HEK293 (cell line): ENCODE measurements at regions not wholly inside any gene's neighbourhood (a gene's known extent, or its start where the extent isn't known, plus 50 kb on each side); places are given as distances from the start of the nearest gene placed in this dataset.

ENCODE experiments used
- CTCF ChIA-PET: fragments of 350-600 bp; formaldehyde crosslinking; extraction: SDS; loops from one replicate; lab custom pipeline; 2021; ENCODE audit warnings: antibody characterized with exemption; lab: Yijun Ruan, JAX
- POLR2A ChIA-PET: fragments of 300-600 bp; formaldehyde crosslinking; extraction: SDS; loops from one replicate; lab custom pipeline; 2020; ENCODE audit warnings: antibody characterized with exemption, inconsistent platforms; lab: Yijun Ruan, JAX
- H3K27ac ChIP-seq: fragments of 200-500 bp; sonication (Bioruptor generic); 2 replicates; pipeline ENCODE4 v1.5.1; 2014; ENCODE audit warnings: low read depth, low read length, control low read depth, inconsistent platforms; ENCODE audit errors: extremely low read depth
- H3K36me3 ChIP-seq, 2 experiments: fragments of 200-500 bp in 1 of 2; sonication (Bioruptor generic) in 1 of 2; 1 replicate in 1 of 2; 2 replicates in 1 of 2; pipeline ENCODE4 v1.5.1; 2014 to 2017; ENCODE audit warnings: inconsistent platforms in 2 of 2, low read length in 2 of 2; ENCODE audit not compliant: control insufficient read depth in 2 of 2, insufficient read depth in 1 of 2
- H3K4me1 ChIP-seq: fragments of 200-500 bp; sonication (Bioruptor generic); 2 replicates; pipeline ENCODE4 v1.5.1; 2014; ENCODE audit warnings: mild to moderate bottlenecking, low read length, inconsistent platforms; ENCODE audit not compliant: control insufficient read depth, insufficient read depth
- H3K4me3 ChIP-seq: 2 replicates; pipeline ENCODE4 v1.5.1; 2011; ENCODE audit warnings: low read depth, mild to moderate bottlenecking, control low read depth, low read length, moderate library complexity
- H3K9me3 ChIP-seq: fragments of 200-500 bp; sonication (Bioruptor generic); 2 replicates; pipeline ENCODE4 v1.5.1; 2014; ENCODE audit warnings: low read depth, low read length, inconsistent platforms; ENCODE audit not compliant: control insufficient read depth, insufficient read depth
- GLI2 ChIP-seq: fragments of 450-650 bp; formaldehyde crosslinking; IDR thresholded peaks from 2 replicates; pipeline ENCODE4; 2017; ENCODE audit warnings: missing biosample characterization, missing genetic modification characterization, low read depth, borderline replicate concordance
- HOXD13 ChIP-seq: sonication (generic); formaldehyde crosslinking; IDR thresholded peaks from 2 replicates; pipeline ENCODE4 v1.8.0; 2022; ENCODE audit warnings: missing genetic modification reagents, borderline replicate concordance
- KLF8 ChIP-seq: fragments of 450-650 bp; formaldehyde crosslinking; IDR thresholded peaks from 2 replicates; pipeline ENCODE4 v1.5.1; 2016; ENCODE audit warnings: missing biosample characterization, missing genetic modification characterization
- KLF9 ChIP-seq: fragments of 450-650 bp; formaldehyde crosslinking; IDR thresholded peaks from 2 replicates; pipeline ENCODE4 v1.5.1; 2016; ENCODE audit warnings: missing biosample characterization, missing genetic modification characterization, low read depth
- ZBTB21 ChIP-seq: fragments of 450-650 bp; formaldehyde crosslinking; IDR thresholded peaks from 2 replicates; pipeline ENCODE4 v1.5.1; 2017; ENCODE audit warnings: missing biosample characterization, missing genetic modification characterization
- ZNF133 ChIP-seq: fragments of 450-650 bp; formaldehyde crosslinking; IDR thresholded peaks from 2 replicates; pipeline ENCODE4 v1.5.1; 2016; ENCODE audit warnings: missing biosample characterization, missing genetic modification characterization
- ZNF202 ChIP-seq: fragments of 450-650 bp; formaldehyde crosslinking; IDR thresholded peaks from 2 replicates; pipeline ENCODE4 v1.5.1; 2016; ENCODE audit warnings: missing biosample characterization, missing genetic modification characterization, borderline replicate concordance
- ZNF214 ChIP-seq: fragments of 450-650 bp; formaldehyde crosslinking; IDR thresholded peaks from 2 replicates; pipeline ENCODE4 v1.5.1; 2017; ENCODE audit warnings: missing biosample characterization, mild to moderate bottlenecking, missing genetic modification characterization, borderline replicate concordance
- ZNF221 ChIP-seq: fragments of 450-650 bp; formaldehyde crosslinking; IDR thresholded peaks from 2 replicates; pipeline ENCODE4 v1.5.1; 2017; ENCODE audit warnings: missing biosample characterization, missing genetic modification characterization, borderline replicate concordance
- ZNF433 ChIP-seq: fragments of 450-650 bp; formaldehyde crosslinking; IDR thresholded peaks from 2 replicates; pipeline ENCODE4 v1.5.1; 2016; ENCODE audit warnings: missing biosample characterization, missing genetic modification characterization, low read depth
- ZNF510 ChIP-seq: fragments of 450-650 bp; formaldehyde crosslinking; IDR thresholded peaks from 2 replicates; pipeline ENCODE4 v1.5.1; 2018; ENCODE audit warnings: mild to moderate bottlenecking, missing genetic modification characterization, missing biosample characterization; ENCODE audit not compliant: insufficient replicate concordance
- ZNF561 ChIP-seq: fragments of 450-650 bp; IDR thresholded peaks from 2 replicates; pipeline ENCODE4 v1.5.1; 2018; ENCODE audit warnings: missing biosample characterization, missing genetic modification characterization, borderline replicate concordance
- ZNF677 ChIP-seq: fragments of 450-650 bp; IDR thresholded peaks from 2 replicates; pipeline ENCODE4 v1.5.0; 2018; ENCODE audit warnings: missing biosample characterization, mild to moderate bottlenecking, missing genetic modification characterization, moderate library complexity
- ZNF76 ChIP-seq: fragments of 450-650 bp; formaldehyde crosslinking; IDR thresholded peaks from 2 replicates; pipeline ENCODE4; 2016; ENCODE audit warnings: low read depth, missing biosample characterization, missing genetic modification characterization, borderline replicate concordance
- TF ChIP-seq, protein P1 (sequence below): fragments of 450-650 bp; formaldehyde crosslinking; IDR thresholded peaks from 2 replicates; pipeline ENCODE4 v1.5.1; 2016; ENCODE audit warnings: missing biosample characterization, missing genetic modification characterization
- TF ChIP-seq, protein P2 (sequence below): fragments of 450-650 bp; formaldehyde crosslinking; conservative IDR thresholded peaks from 2 replicates; pipeline ENCODE4 v1.5.1; 2016; ENCODE audit warnings: low read depth, missing biosample characterization, missing genetic modification characterization
- TF ChIP-seq, protein P3 (sequence below): fragments of 450-650 bp; formaldehyde crosslinking; IDR thresholded peaks from 2 replicates; pipeline ENCODE4 v1.5.1; 2016; ENCODE audit warnings: missing biosample characterization, missing genetic modification characterization
- TF ChIP-seq, protein P4 (sequence below): fragments of 450-650 bp; formaldehyde crosslinking; IDR thresholded peaks from 2 replicates; pipeline ENCODE4; 2016; ENCODE audit warnings: missing biosample characterization, missing genetic modification characterization
- TF ChIP-seq, protein P5 (sequence below): fragments of 450-650 bp; formaldehyde crosslinking; IDR thresholded peaks from 2 replicates; pipeline ENCODE4 v1.5.1; 2017; ENCODE audit warnings: missing biosample characterization, missing genetic modification characterization
- TF ChIP-seq, protein P6 (sequence below): fragments of 450-650 bp; formaldehyde crosslinking; IDR thresholded peaks from 2 replicates; pipeline ENCODE4 v1.5.1; 2016; ENCODE audit warnings: missing biosample characterization, missing genetic modification characterization

DNA sequence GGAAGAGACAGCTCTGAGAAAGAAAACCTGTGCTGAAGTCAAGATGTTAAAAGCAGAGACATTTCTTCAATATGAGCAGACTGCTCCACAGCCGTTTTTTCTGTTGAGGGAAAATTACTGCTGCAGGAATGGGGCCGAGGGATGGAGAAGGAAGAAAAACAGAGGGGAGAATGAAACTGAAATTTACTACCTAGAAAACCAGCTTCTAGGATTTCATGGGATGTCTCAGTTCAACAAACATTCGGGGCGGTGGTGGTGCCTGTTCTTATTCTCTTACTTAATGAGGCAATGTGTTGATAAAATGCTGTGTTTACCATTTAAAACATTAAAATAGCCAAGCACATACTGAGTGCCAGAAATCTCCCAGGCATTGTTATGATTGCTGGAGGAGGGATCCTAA lies 557.1 kb upstream of the MEX3C start (continued):
- TF ChIP-seq, protein P1, sequence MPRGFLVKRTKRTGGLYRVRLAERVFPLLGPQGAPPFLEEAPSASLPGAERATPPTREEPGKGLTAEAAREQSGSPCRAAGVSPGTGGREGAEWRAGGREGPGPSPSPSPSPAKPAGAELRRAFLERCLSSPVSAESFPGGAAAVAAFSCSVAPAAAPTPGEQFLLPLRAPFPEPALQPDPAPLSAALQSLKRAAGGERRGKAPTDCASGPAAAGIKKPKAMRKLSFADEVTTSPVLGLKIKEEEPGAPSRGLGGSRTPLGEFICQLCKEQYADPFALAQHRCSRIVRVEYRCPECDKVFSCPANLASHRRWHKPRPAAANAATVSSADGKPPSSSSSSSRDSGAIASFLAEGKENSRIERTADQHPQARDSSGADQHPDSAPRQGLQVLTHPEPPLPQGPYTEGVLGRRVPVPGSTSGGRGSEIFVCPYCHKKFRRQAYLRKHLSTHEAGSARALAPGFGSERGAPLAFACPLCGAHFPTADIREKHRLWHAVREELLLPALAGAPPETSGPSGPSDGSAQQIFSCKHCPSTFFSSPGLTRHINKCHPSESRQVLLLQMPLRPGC (tag by site-specific recombination): no peak
- TF ChIP-seq ZNF561 (no peak), ZNF214 (no peak), ZNF677 (tag by site-specific recombination) (no peak), ZNF510 (no peak), ZBTB21 (no peak)
- TF ChIP-seq, protein P2, sequence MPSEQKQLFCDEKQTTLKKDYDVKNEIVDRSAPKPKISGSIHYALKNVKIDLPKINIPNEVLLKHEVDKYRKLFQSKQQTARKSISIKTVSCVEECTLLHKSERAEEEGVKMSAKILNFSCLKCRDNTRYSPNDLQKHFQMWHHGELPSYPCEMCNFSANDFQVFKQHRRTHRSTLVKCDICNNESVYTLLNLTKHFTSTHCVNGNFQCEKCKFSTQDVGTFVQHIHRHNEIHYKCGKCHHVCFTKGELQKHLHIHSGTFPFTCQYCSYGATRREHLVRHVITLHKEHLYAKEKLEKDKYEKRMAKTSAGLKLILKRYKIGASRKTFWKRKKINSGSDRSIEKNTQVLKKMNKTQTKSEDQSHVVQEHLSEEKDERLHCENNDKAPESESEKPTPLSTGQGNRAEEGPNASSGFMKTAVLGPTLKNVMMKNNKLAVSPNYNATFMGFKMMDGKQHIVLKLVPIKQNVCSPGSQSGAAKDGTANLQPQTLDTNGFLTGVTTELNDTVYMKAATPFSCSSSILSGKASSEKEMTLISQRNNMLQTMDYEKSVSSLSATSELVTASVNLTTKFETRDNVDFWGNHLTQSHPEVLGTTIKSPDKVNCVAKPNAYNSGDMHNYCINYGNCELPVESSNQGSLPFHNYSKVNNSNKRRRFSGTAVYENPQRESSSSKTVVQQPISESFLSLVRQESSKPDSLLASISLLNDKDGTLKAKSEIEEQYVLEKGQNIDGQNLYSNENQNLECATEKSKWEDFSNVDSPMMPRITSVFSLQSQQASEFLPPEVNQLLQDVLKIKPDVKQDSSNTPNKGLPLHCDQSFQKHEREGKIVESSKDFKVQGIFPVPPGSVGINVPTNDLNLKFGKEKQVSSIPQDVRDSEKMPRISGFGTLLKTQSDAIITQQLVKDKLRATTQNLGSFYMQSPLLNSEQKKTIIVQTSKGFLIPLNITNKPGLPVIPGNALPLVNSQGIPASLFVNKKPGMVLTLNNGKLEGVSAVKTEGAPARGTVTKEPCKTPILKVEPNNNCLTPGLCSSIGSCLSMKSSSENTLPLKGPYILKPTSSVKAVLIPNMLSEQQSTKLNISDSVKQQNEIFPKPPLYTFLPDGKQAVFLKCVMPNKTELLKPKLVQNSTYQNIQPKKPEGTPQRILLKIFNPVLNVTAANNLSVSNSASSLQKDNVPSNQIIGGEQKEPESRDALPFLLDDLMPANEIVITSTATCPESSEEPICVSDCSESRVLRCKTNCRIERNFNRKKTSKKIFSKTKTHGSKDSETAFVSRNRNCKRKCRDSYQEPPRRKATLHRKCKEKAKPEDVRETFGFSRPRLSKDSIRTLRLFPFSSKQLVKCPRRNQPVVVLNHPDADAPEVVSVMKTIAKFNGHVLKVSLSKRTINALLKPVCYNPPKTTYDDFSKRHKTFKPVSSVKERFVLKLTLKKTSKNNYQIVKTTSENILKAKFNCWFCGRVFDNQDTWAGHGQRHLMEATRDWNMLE (tag by site-specific recombination): no peak
- TF ChIP-seq, protein P3, sequence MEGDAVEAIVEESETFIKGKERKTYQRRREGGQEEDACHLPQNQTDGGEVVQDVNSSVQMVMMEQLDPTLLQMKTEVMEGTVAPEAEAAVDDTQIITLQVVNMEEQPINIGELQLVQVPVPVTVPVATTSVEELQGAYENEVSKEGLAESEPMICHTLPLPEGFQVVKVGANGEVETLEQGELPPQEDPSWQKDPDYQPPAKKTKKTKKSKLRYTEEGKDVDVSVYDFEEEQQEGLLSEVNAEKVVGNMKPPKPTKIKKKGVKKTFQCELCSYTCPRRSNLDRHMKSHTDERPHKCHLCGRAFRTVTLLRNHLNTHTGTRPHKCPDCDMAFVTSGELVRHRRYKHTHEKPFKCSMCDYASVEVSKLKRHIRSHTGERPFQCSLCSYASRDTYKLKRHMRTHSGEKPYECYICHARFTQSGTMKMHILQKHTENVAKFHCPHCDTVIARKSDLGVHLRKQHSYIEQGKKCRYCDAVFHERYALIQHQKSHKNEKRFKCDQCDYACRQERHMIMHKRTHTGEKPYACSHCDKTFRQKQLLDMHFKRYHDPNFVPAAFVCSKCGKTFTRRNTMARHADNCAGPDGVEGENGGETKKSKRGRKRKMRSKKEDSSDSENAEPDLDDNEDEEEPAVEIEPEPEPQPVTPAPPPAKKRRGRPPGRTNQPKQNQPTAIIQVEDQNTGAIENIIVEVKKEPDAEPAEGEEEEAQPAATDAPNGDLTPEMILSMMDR (tag by site-specific recombination): no peak

DNA sequence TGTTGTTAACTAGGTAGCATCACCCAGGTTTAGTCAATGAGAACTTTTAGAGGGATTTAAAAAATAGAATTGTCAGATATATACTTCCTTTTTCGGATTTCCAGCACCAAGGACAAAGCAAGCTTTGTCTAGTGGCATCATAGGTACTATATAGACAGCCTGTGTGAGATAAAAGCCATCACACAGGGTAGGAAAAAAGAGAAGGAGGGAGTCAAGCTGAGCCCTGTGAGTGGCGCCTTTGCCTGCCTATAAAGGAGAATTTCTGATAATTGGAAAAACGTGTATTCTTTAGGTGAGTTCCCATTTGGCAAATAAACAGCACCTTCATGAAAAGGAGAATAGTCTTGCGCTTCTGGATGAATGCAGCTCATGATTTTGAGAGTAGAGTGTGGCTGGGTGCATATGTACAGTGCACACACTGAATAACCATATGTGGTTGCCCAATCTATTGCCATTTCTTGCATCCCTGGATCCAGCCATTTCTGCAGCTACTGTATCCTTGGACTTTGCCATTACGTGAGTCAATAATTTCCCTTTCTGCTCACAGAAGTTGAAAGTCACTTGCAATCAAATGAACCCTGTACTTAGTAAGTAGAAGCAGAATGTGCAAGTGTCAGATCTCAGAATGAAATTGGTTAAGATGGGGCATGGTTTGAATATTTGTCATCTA lies 559.9 kb upstream of the MEX3C start:
- ChIA-PET POLR2A (no interaction called here), CTCF (interaction anchor here (0.6 to 1.1 kb wide), 2 partner anchors 190 to 528 kb away, joined by 3 read pairs; no protein-coding TSS in a partner anchor)
- H3K27ac ChIP-seq: no peak overlapping the region
- no peaks in the 10 kb centered on the region for H3K9me3 ChIP-seq
- TF ChIP-seq ZNF133 (no peak), GLI2 (tag by site-specific recombination) (no peak), KLF8 (no peak), ZNF214 (no peak)
- TF ChIP-seq, protein P4, sequence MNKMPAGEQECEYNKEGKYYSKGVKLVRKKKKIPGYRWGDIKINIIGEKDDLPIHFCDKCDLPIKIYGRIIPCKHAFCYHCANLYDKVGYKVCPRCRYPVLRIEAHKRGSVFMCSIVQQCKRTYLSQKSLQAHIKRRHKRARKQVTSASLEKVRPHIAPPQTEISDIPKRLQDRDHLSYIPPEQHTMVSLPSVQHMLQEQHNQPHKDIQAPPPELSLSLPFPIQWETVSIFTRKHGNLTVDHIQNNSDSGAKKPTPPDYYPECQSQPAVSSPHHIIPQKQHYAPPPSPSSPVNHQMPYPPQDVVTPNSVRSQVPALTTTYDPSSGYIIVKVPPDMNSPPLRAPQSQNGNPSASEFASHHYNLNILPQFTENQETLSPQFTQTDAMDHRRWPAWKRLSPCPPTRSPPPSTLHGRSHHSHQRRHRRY (tag by site-specific recombination): no peak
- H3K36me3 ChIP-seq: no peaks in the 10 kb centered on the region
- no peaks in the 10 kb centered on the region for H3K4me1 ChIP-seq
- H3K4me3 ChIP-seq: no peak overlapping the region

DNA sequence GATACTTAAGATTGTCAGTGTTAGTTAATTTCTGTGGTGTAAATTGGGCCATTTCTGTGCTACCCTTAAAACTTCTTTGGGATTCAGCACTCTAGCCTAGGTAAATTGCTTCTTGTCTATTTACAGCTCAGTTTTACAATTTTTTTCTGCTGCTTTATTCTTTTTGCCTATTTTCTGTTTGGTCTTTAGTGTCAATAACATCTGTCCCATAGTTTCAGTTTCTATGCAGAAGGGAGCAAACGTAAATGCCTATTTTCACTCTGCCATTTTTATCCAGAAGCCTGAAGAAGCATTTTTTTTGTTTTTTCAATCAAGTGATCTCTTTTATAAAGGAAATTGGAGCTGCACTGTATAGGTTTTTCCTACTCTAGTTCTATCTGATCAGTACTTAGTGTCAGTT lies 564.9 kb upstream of the MEX3C start:
- H3K9me3 ChIP-seq: no peaks in the 10 kb centered on the region
- CTCF ChIA-PET: no interaction called here
- no peak overlapping the region for H3K4me3 ChIP-seq
- no peaks in the 10 kb centered on the region for H3K4me1 ChIP-seq
- H3K27ac ChIP-seq: no peak overlapping the region
- POLR2A ChIA-PET: interaction anchor here (0.5 kb wide), 1 partner anchor 394 kb away, joined by 3 read pairs; no protein-coding TSS in a partner anchor
- no peaks in the 10 kb centered on the region for H3K36me3 ChIP-seq
- TF ChIP-seq GLI2 (tag by site-specific recombination) (no peak), ZNF76 (tag by site-specific recombination) (no peak), KLF9 (tag by site-specific recombination) (no peak), ZNF202 (tag by site-specific recombination) (no peak), ZNF433 (no peak), HOXD13 (CRISPR knock-in tag) (no peak), ZNF221 (tag by site-specific recombination) (no peak)
- TF ChIP-seq, protein P5, sequence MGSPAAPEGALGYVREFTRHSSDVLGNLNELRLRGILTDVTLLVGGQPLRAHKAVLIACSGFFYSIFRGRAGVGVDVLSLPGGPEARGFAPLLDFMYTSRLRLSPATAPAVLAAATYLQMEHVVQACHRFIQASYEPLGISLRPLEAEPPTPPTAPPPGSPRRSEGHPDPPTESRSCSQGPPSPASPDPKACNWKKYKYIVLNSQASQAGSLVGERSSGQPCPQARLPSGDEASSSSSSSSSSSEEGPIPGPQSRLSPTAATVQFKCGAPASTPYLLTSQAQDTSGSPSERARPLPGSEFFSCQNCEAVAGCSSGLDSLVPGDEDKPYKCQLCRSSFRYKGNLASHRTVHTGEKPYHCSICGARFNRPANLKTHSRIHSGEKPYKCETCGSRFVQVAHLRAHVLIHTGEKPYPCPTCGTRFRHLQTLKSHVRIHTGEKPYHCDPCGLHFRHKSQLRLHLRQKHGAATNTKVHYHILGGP (tag by site-specific recombination): no peak
- TF ChIP-seq, protein P6, sequence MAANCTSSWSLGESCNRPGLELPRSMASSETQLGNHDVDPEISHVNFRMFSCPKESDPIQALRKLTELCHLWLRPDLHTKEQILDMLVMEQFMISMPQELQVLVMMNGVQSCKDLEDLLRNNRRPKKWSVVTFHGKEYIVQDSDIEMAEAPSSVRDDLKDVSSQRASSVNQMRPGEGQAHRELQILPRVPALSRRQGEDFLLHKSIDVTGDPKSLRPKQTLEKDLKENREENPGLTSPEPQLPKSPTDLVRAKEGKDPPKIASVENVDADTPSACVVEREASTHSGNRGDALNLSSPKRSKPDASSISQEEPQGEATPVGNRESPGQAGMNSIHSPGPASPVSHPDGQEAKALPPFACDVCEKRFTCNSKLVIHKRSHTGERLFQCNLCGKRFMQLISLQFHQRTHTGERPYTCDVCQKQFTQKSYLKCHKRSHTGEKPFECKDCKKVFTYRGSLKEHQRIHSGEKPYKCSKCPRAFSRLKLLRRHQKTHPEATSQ (tag by site-specific recombination): no peak
